ENCODE measurements at regions not wholly inside any gene's neighbourhood (a gene's known extent, or its start where the extent isn't known, plus 50 kb on each side); places are given as distances from the start of the nearest gene placed in this dataset.

GRCh38 chr2:239610457-239611221 is 209.8 kb upstream of the HDAC4 start:
- TF ChIP-seq, protein P1, sequence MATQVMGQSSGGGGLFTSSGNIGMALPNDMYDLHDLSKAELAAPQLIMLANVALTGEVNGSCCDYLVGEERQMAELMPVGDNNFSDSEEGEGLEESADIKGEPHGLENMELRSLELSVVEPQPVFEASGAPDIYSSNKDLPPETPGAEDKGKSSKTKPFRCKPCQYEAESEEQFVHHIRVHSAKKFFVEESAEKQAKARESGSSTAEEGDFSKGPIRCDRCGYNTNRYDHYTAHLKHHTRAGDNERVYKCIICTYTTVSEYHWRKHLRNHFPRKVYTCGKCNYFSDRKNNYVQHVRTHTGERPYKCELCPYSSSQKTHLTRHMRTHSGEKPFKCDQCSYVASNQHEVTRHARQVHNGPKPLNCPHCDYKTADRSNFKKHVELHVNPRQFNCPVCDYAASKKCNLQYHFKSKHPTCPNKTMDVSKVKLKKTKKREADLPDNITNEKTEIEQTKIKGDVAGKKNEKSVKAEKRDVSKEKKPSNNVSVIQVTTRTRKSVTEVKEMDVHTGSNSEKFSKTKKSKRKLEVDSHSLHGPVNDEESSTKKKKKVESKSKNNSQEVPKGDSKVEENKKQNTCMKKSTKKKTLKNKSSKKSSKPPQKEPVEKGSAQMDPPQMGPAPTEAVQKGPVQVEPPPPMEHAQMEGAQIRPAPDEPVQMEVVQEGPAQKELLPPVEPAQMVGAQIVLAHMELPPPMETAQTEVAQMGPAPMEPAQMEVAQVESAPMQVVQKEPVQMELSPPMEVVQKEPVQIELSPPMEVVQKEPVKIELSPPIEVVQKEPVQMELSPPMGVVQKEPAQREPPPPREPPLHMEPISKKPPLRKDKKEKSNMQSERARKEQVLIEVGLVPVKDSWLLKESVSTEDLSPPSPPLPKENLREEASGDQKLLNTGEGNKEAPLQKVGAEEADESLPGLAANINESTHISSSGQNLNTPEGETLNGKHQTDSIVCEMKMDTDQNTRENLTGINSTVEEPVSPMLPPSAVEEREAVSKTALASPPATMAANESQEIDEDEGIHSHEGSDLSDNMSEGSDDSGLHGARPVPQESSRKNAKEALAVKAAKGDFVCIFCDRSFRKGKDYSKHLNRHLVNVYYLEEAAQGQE (IDR thresholded peaks at IDR 0.05; ENCODE audit: insufficient read depth in 1 of 2, low read depth in 2 of 2, low read length in 2 of 2): no peak
- TF ChIP-seq TAF1 (IDR thresholded peaks at IDR 0.05; ENCODE audit: borderline replicate concordance, insufficient read depth, low read length) (no peak), POLR2AphosphoS5 (IDR thresholded peaks at IDR 0.05; ENCODE audit: low read depth, low read length) (no peak), SIN3A (IDR thresholded peaks at IDR 0.05; ENCODE audit: borderline replicate concordance, insufficient read depth, low read length) (no peak)
